ENCODE measurements at regions not wholly inside any gene's neighbourhood (a gene's known extent, or its start where the extent isn't known, plus 50 kb on each side); places are given as distances from the start of the nearest gene placed in this dataset.

DNA sequence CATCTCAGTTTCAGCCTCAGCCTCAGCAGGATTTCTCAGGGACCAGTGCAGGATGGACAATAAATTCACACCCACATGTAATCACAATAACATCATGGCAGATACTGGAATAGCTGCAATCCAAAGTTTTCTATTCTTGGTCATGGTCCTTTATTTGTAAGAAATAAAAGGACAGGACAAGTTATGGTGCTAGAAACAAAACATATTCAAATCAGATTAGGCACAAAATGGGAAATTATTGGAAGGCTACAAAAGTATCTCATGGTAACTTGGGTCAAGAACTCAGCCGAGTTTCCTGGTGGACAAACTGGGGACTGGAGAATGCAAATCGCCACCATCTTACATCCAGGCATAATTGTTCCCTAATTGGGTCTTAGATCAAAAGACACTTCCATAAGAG lies 1768.2 kb upstream of the WWC1 start:
- Histone ChIP-seq H2AFZ (ENCODE audit: low read length) (no peak overlapping the region), H3K79me2 (ENCODE audit: insufficient read depth, low read depth, low read length) (no peaks in the 10 kb centered on the region), H3K4me3 (ENCODE audit: low read depth, low read length, poor library complexity, severe bottlenecking) (no peak overlapping the region), H3K4me2 (ENCODE audit: low read length) (no peak overlapping the region), H3K27ac (ENCODE audit: low read depth, low read length, poor library complexity, severe bottlenecking) (no peak overlapping the region), H3K4me1 (ENCODE audit: insufficient read depth, low read length, poor library complexity, severe bottlenecking) (no peaks in the 10 kb centered on the region), H4K20me1 (ENCODE audit: insufficient read depth, low read length) (no peaks in the 10 kb centered on the region), H3K36me3 (ENCODE audit: insufficient read depth, low read length) (no peaks in the 10 kb centered on the region), H3K9me2 (ENCODE audit: insufficient read depth, low read length) (no peaks in the 10 kb centered on the region), H3K9me3 (ENCODE audit: low read length) (no peaks in the 10 kb centered on the region)
- intact Hi-C loops (cut with micrococcal nuclease; ENCODE audit: unreplicated experiment): no loop called here
- TF ChIP-seq EZH2phosphoT487 (IDR thresholded peaks at IDR 0.05; ENCODE audit: borderline replicate concordance, low read depth, low read length): no peak
- TF ChIP-seq CTCF (conservative IDR thresholded peaks at IDR 0.05; ENCODE audit: low read length): no peak
- CTCF ChIA-PET (ENCODE audit: unreplicated experiment): no interaction called here
- no TSS peak for BruUV-seq (replicated peaks)
- no peak for DNase-seq (ENCODE audit: low spot score)
- POLR2A ChIA-PET: no interaction called here

DNA sequence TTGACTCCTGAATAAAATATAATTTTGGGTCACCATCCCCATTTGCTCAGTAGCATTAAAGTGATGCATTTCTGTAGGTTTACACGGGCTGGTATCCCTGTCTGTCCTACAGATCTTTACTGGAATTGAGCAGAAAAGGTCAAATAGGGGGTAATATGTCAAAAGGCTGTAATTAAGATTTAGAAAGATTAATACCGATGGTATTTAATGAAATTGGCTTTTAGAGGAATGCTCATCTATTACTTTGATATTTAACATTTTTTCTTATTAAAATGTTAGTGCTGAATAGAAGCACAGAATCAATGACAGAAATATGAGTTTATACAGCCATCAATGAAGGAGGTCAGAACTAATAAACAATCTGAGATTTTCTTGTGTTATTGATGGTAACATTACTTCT lies 1762.2 kb upstream of the WWC1 start:
- Histone ChIP-seq H3K36me3 (ENCODE audit: insufficient read depth, low read length) (no peaks in the 10 kb centered on the region), H3K27ac (ENCODE audit: low read depth, low read length, poor library complexity, severe bottlenecking) (no peak overlapping the region), H4K20me1 (ENCODE audit: insufficient read depth, low read length) (no peaks in the 10 kb centered on the region), H2AFZ (ENCODE audit: low read length) (no peak overlapping the region), H3K4me3 (ENCODE audit: low read depth, low read length, poor library complexity, severe bottlenecking) (no peak overlapping the region), H3K4me2 (ENCODE audit: low read length) (no peak overlapping the region), H3K9me3 (ENCODE audit: low read length) (no peaks in the 10 kb centered on the region), H3K9me2 (ENCODE audit: insufficient read depth, low read length) (no peaks in the 10 kb centered on the region), H3K4me1 (ENCODE audit: insufficient read depth, low read length, poor library complexity, severe bottlenecking) (no peaks in the 10 kb centered on the region), H3K79me2 (ENCODE audit: insufficient read depth, low read depth, low read length) (no peaks in the 10 kb centered on the region)
- no TSS peak for BruUV-seq (replicated peaks)
- POLR2A ChIA-PET: interaction anchor here (0.8 kb wide), 1 partner anchor 9 kb away, joined by 3 read pairs; no protein-coding TSS in a partner anchor
- DNase-seq (ENCODE audit: low spot score): no peak
- CTCF ChIA-PET (ENCODE audit: unreplicated experiment): no interaction called here
- intact Hi-C loops (cut with micrococcal nuclease; ENCODE audit: unreplicated experiment): no loop called here
- TF ChIP-seq CTCF (conservative IDR thresholded peaks at IDR 0.05; ENCODE audit: low read length): no peak
- no peak for TF ChIP-seq EZH2phosphoT487 (IDR thresholded peaks at IDR 0.05; ENCODE audit: borderline replicate concordance, low read depth, low read length)

- Histone ChIP-seq H3K79me2 (ENCODE audit: insufficient read depth, low read depth, low read length) (no peaks in the 10 kb centered on the region), H3K4me3 (ENCODE audit: low read depth, low read length, poor library complexity, severe bottlenecking) (no peak overlapping the region), H2AFZ (ENCODE audit: low read length) (no peak overlapping the region), H3K4me2 (ENCODE audit: low read length) (no peak overlapping the region), H3K9me3 (ENCODE audit: low read length) (no peaks in the 10 kb centered on the region), H3K36me3 (ENCODE audit: insufficient read depth, low read length) (no peaks in the 10 kb centered on the region), H4K20me1 (ENCODE audit: insufficient read depth, low read length) (no peaks in the 10 kb centered on the region), H3K4me1 (ENCODE audit: insufficient read depth, low read length, poor library complexity, severe bottlenecking) (no peaks in the 10 kb centered on the region), H3K27ac (ENCODE audit: low read depth, low read length, poor library complexity, severe bottlenecking) (no peak overlapping the region), H3K9me2 (ENCODE audit: insufficient read depth, low read length) (no peaks in the 10 kb centered on the region)
- BruUV-seq (replicated peaks): no TSS peak
- CTCF ChIA-PET (ENCODE audit: unreplicated experiment): no interaction called here
- POLR2A ChIA-PET: interaction anchor here (0.5 to 0.7 kb wide), 2 partner anchors 14 to 823 kb away, joined by 3 to 4 read pairs; no protein-coding TSS in a partner anchor
- DNase-seq (ENCODE audit: low spot score): no peak
- TF ChIP-seq CTCF (conservative IDR thresholded peaks at IDR 0.05; ENCODE audit: low read length) (no peak), EZH2phosphoT487 (IDR thresholded peaks at IDR 0.05; ENCODE audit: borderline replicate concordance, low read depth, low read length) (no peak)
- intact Hi-C loops (cut with micrococcal nuclease; ENCODE audit: unreplicated experiment): no loop called here
Measured at GRCh38 chr5:166532456-166533220, 1758.8 kb upstream of the WWC1 start.
